ENCODE measurements at regions not wholly inside any gene's neighbourhood (a gene's known extent, or its start where the extent isn't known, plus 50 kb on each side); places are given as distances from the start of the nearest gene placed in this dataset.

DNA sequence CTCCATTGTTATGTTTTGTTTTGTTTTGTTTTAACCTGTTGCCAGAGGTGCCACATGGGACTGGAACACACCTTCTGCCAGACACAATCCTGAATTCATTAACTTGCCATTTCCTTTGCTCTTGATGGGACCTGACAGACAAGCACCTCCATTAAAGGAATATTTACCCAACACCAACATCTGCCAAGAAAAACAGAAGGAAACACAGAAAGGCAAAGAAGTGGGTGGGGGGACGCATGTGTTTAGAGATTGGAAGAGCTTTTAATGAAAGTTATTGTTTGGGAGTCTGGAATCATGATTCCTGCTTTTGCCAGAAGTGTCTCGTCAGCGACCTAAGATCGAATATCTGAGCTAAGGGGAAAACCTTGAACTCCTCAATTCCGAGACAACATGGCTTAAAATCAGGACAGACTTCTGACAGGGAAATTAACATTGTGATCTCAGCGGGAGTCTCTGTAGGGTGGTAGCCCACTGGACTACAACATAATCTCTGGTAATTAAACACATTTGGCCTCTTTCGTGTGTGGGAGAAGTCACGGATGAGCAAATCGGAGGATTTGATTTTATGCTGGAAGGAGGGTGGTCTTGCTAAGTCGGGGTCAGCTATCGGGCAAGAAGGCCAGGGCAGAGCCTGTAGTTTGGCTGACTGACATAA lies 210.4 kb upstream of the FAR2 start:
- H3K79me2 ChIP-seq (ENCODE audit: low read length): no peaks in the 10 kb centered on the region
- H3K9ac ChIP-seq (ENCODE audit: low read length): no peak overlapping the region
- H3K27me3 ChIP-seq (ENCODE audit: low read length): no peaks in the 10 kb centered on the region
- H3K9me3 ChIP-seq (ENCODE audit: low read length): no peaks in the 10 kb centered on the region
- no peaks in the 10 kb centered on the region for H3F3A ChIP-seq (ENCODE audit: low read length, unreplicated experiment)
- POLR2A ChIA-PET (ENCODE audit: unreplicated experiment): no interaction called here
- peaks cover 22% of the 10 kb centered on the region for H3K4me1 ChIP-seq (ENCODE audit: insufficient read depth, low read length)
- no peak overlapping the region for H2AFZ ChIP-seq (ENCODE audit: low read length)
- CTCF ChIA-PET: no interaction called here
- H3K4me2 ChIP-seq (ENCODE audit: low read length): no peak overlapping the region
- intact Hi-C loops (cut with micrococcal nuclease): no loop called here
- H3K4me3 ChIP-seq (ENCODE audit: low read length): no peak overlapping the region
- no peaks in the 10 kb centered on the region for H3K9me2 ChIP-seq (replicated peaks; ENCODE audit: low read length)
- H3K27ac ChIP-seq (ENCODE audit: low read length): no peak overlapping the region
- H3K36me3 ChIP-seq (ENCODE audit: low read depth, low read length): no peaks in the 10 kb centered on the region
- TF ChIP-seq EZH2 (IDR thresholded peaks at IDR 0.05; ENCODE audit: low read length, unreplicated experiment) (no peak), EZH2phosphoT487 (IDR thresholded peaks at IDR 0.05; ENCODE audit: borderline replicate concordance, low read length) (no peak)
- TF ChIP-seq, protein P1, sequence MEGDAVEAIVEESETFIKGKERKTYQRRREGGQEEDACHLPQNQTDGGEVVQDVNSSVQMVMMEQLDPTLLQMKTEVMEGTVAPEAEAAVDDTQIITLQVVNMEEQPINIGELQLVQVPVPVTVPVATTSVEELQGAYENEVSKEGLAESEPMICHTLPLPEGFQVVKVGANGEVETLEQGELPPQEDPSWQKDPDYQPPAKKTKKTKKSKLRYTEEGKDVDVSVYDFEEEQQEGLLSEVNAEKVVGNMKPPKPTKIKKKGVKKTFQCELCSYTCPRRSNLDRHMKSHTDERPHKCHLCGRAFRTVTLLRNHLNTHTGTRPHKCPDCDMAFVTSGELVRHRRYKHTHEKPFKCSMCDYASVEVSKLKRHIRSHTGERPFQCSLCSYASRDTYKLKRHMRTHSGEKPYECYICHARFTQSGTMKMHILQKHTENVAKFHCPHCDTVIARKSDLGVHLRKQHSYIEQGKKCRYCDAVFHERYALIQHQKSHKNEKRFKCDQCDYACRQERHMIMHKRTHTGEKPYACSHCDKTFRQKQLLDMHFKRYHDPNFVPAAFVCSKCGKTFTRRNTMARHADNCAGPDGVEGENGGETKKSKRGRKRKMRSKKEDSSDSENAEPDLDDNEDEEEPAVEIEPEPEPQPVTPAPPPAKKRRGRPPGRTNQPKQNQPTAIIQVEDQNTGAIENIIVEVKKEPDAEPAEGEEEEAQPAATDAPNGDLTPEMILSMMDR (conservative IDR thresholded peaks at IDR 0.05; ENCODE audit: low read depth, low read length): no peak
- ATAC-seq (no peak), DNase-seq (no peak)
- no peaks in the 10 kb centered on the region for H4K20me1 ChIP-seq (ENCODE audit: low read length)
- BruUV-seq (replicated peaks): no TSS peak

- Histone ChIP-seq H3K79me2 (ENCODE audit: low read length) (no peaks in the 10 kb centered on the region), H2AFZ (ENCODE audit: low read length) (no peak overlapping the region), H3K36me3 (ENCODE audit: low read depth, low read length) (no peaks in the 10 kb centered on the region), H3K4me3 (ENCODE audit: low read length) (no peak overlapping the region), H4K20me1 (ENCODE audit: low read length) (no peaks in the 10 kb centered on the region), H3F3A (ENCODE audit: low read length, unreplicated experiment) (no peaks in the 10 kb centered on the region), H3K27me3 (ENCODE audit: low read length) (no peaks in the 10 kb centered on the region), H3K27ac (ENCODE audit: low read length) (no peak overlapping the region), H3K9me2 (replicated peaks; ENCODE audit: low read length) (no peaks in the 10 kb centered on the region), H3K9ac (ENCODE audit: low read length) (no peak overlapping the region), H3K4me2 (ENCODE audit: low read length) (no peak overlapping the region), H3K4me1 (ENCODE audit: insufficient read depth, low read length) (peaks cover 22% of the 10 kb centered on the region), H3K9me3 (ENCODE audit: low read length) (no peaks in the 10 kb centered on the region)
- BruUV-seq (replicated peaks): no TSS peak
- intact Hi-C loops (cut with micrococcal nuclease): no loop called here
- TF ChIP-seq EZH2phosphoT487 (IDR thresholded peaks at IDR 0.05; ENCODE audit: borderline replicate concordance, low read length) (no peak), EZH2 (IDR thresholded peaks at IDR 0.05; ENCODE audit: low read length, unreplicated experiment) (no peak)
- TF ChIP-seq, protein P1 (conservative IDR thresholded peaks at IDR 0.05; ENCODE audit: low read depth, low read length): no peak
- no peak for ATAC-seq
- DNase-seq: no peak
- ChIA-PET POLR2A (ENCODE audit: unreplicated experiment) (no interaction called here), CTCF (no interaction called here)
Observed at GRCh38 chr12:28939427-28939826, 209.7 kb upstream of the FAR2 start.

GRCh38 chr12:28941248-28941647 lies 207.8 kb upstream of the FAR2 start:
- H3K79me2 ChIP-seq (ENCODE audit: low read length): no peaks in the 10 kb centered on the region
- intact Hi-C loops (cut with micrococcal nuclease): loop anchor here (1.0 kb wide), 1 partner anchor 32 kb away; no protein-coding TSS in a partner anchor
- ATAC-seq: peak; percentile 92
- no peak overlapping the region for H3K27ac ChIP-seq (ENCODE audit: low read length)
- BruUV-seq (replicated peaks): no TSS peak
- no peaks in the 10 kb centered on the region for H3K36me3 ChIP-seq (ENCODE audit: low read depth, low read length)
- peaks cover 22% of the 10 kb centered on the region for H3K4me1 ChIP-seq (ENCODE audit: insufficient read depth, low read length)
- no peaks in the 10 kb centered on the region for H3F3A ChIP-seq (ENCODE audit: low read length, unreplicated experiment)
- peak overlapping the region; percentile 7; the same call in 1 of the 2 replicates for H2AFZ ChIP-seq (ENCODE audit: low read length)
- no peaks in the 10 kb centered on the region for H3K9me2 ChIP-seq (replicated peaks; ENCODE audit: low read length)
- ChIA-PET POLR2A (ENCODE audit: unreplicated experiment) (interaction anchor here (1.0 kb wide), 1 partner anchor 170 kb away, joined by 5 read pairs; no protein-coding TSS in a partner anchor), CTCF (no interaction called here)
- H3K4me3 ChIP-seq (ENCODE audit: low read length): no peak overlapping the region
- no peaks in the 10 kb centered on the region for H4K20me1 ChIP-seq (ENCODE audit: low read length)
- H3K27me3 ChIP-seq (ENCODE audit: low read length): no peaks in the 10 kb centered on the region
- TF ChIP-seq EZH2 (IDR thresholded peaks at IDR 0.05; ENCODE audit: low read length, unreplicated experiment) (no peak), EZH2phosphoT487 (IDR thresholded peaks at IDR 0.05; ENCODE audit: borderline replicate concordance, low read length) (no peak)
- TF ChIP-seq, protein P1 (conservative IDR thresholded peaks at IDR 0.05; ENCODE audit: low read depth, low read length): no peak
- DNase-seq: peak; percentile 85
- peak overlapping the region; percentile 1; the same call in 1 of the 2 replicates for H3K4me2 ChIP-seq (ENCODE audit: low read length)
- H3K9ac ChIP-seq (ENCODE audit: low read length): no peak overlapping the region
- no peaks in the 10 kb centered on the region for H3K9me3 ChIP-seq (ENCODE audit: low read length)

Measured in PC-3 (cell line).